ENCODE measurements at regions not wholly inside any gene's neighbourhood (a gene's known extent, or its start where the extent isn't known, plus 50 kb on each side); places are given as distances from the start of the nearest gene placed in this dataset.

- no peak for TF ChIP-seq POLR2A (IDR thresholded peaks at IDR 0.05)
- TF ChIP-seq CTCF (IDR thresholded peaks at IDR 0.05), result no peak
- TF ChIP-seq EP300 (IDR thresholded peaks at IDR 0.05), result no peak
- no peak for TF ChIP-seq POLR2AphosphoS5 (IDR thresholded peaks at IDR 0.05)
These were observed 407.1 kb upstream of the SLC14A2 start for GRCh38 chr18:45208164-45208563.
